SK-N-MC (cell line): ENCODE measurements at regions not wholly inside any gene's neighbourhood (a gene's known extent, or its start where the extent isn't known, plus 50 kb on each side); places are given as distances from the start of the nearest gene placed in this dataset.

ENCODE experiments used
- DNase-seq: peaks from one replicate; pipeline ENCODE4 v3.0.0-alpha.2; 2011; ENCODE audit warnings: low read depth, low spot score
- H3K27ac ChIP-seq: fragments of 200-600 bp; sonication (generic); 2 replicates; pipeline ENCODE4 v1.5.1; 2016; ENCODE audit warnings: mixed run types
- H3K36me3 ChIP-seq: fragments of 200-600 bp; sonication (generic); 2 replicates; pipeline ENCODE4 v1.6.1; 2017; ENCODE audit warnings: antibody characterized with exemption, low read length, mixed read lengths; ENCODE audit not compliant: insufficient read depth
- H3K4me3 ChIP-seq: fragments of 200-600 bp; sonication (generic); 2 replicates; pipeline ENCODE4 v1.5.1; 2016
- H3K9ac ChIP-seq: fragments of 200-600 bp; sonication (generic); 2 replicates; pipeline ENCODE4 v1.8.0; 2017; ENCODE audit warnings: mixed run types, mixed read lengths; ENCODE audit not compliant: insufficient read length
- H3K9me3 ChIP-seq: fragments of 200-600 bp; sonication (generic); 2 replicates; pipeline ENCODE4 v1.6.1; 2017; ENCODE audit warnings: low read depth, mild to moderate bottlenecking, antibody characterized with exemption, low read length, moderate library complexity, mixed read lengths
- EZH2 ChIP-seq: fragments of 200-600 bp; sonication (generic); IDR thresholded peaks from one replicate; pipeline ENCODE4 v1.6.1; 2017; ENCODE audit warnings: antibody characterized with exemption
- FOXP2 ChIP-seq: optimal IDR thresholded peaks from 2 replicates; pipeline ENCODE3; 2011; ENCODE audit warnings: mild to moderate bottlenecking, moderate library complexity; ENCODE audit not compliant: insufficient read depth; ENCODE audit errors: extremely low read length, control extremely low read depth
- POLR2AphosphoS5 ChIP-seq: IDR thresholded peaks from 2 replicates; pipeline ENCODE4 v1.6.1; 2012; ENCODE audit warnings: mild to moderate bottlenecking, low read depth, low read length, borderline replicate concordance

DNA sequence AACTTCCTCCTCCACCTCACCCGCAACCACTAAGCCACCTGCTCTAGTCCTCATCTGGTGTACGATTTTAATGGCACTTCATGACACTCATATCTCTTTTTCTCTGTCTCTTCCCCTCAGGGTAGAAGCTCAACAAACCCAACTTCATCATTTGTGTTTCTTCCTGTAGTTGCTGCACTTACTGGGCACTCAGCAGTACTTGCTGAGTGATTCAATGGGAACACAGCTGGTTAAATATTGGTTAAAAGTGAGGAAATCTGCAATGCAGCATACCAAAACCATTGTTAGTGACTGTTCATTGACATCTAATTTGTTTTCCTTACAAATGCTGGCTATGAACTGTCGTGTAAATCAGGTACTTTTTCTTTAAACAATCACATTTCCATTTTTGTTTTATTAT is 541.1 kb upstream of the PRMT6 start:
- Histone ChIP-seq H3K4me3 (no peak overlapping the region), H3K36me3 (no peaks in the 10 kb centered on the region), H3K9me3 (no peaks in the 10 kb centered on the region), H3K9ac (no peak overlapping the region), H3K27ac (no peak overlapping the region)
- TF ChIP-seq POLR2AphosphoS5, result no peak
- no peak for TF ChIP-seq EZH2
- TF ChIP-seq FOXP2, result no peak
- DNase-seq, result no peak

GRCh38 chr1:106517224-106517623 is 539.2 kb upstream of the PRMT6 start:
- Histone ChIP-seq H3K27ac (no peak overlapping the region), H3K9me3 (no peaks in the 10 kb centered on the region), H3K4me3 (no peak overlapping the region), H3K9ac (no peak overlapping the region), H3K36me3 (no peaks in the 10 kb centered on the region)
- TF ChIP-seq FOXP2 (no peak), POLR2AphosphoS5 (no peak), EZH2 (no peak)
- DNase-seq, result no peak

- peak overlapping the region; percentile 20 for H3K9ac ChIP-seq
- H3K4me3 ChIP-seq, result peak overlapping the region; percentile 10
- DNase-seq, result no peak
- H3K36me3 ChIP-seq, result no peaks in the 10 kb centered on the region
- TF ChIP-seq FOXP2, result no peak
- TF ChIP-seq POLR2AphosphoS5, result no peak
- TF ChIP-seq EZH2, result no peak
- peak overlapping the region; percentile 71 for H3K27ac ChIP-seq
- no peaks in the 10 kb centered on the region for H3K9me3 ChIP-seq
Measured at GRCh38 chr1:106523497-106523896, 533.0 kb upstream of the PRMT6 start.

DNA sequence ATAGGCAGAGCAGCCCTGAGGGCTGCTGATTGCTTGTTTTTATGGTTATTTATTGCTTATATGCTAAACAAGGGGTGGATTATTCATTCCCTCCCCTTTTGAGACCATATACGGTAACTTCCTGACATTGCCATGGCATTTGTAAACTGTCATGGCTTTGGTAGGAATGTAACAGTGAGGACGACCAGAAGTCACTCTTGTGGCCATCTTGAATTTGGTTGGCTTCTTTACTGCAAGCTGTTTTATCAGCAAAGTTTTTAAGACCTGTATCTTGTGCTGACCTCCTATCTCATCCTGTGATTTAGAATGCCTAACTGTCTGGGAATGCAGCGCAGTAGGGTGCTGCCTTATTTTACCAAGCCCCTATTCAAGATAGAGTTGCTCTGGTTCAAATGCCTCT is 531.8 kb upstream of the PRMT6 start:
- Histone ChIP-seq H3K9me3 (no peaks in the 10 kb centered on the region), H3K9ac (no peak overlapping the region), H3K36me3 (no peaks in the 10 kb centered on the region), H3K27ac (no peak overlapping the region), H3K4me3 (no peak overlapping the region)
- no peak for TF ChIP-seq EZH2
- no peak for TF ChIP-seq POLR2AphosphoS5
- TF ChIP-seq FOXP2, result no peak
- no peak for DNase-seq

GRCh38 chr1:106526650-106527049 is 529.8 kb upstream of the PRMT6 start:
- DNase-seq, result no peak
- no peak overlapping the region for H3K9ac ChIP-seq

GRCh38 chr1:106534612-106535011 is 521.9 kb upstream of the PRMT6 start:
- DNase-seq, result no peak
- Histone ChIP-seq H3K27ac (no peak overlapping the region), H3K9me3 (no peaks in the 10 kb centered on the region; the same call in 1 of the 2 replicates), H3K9ac (no peak overlapping the region), H3K4me3 (no peak overlapping the region), H3K36me3 (no peaks in the 10 kb centered on the region)
- TF ChIP-seq EZH2 (no peak), POLR2AphosphoS5 (no peak), FOXP2 (no peak)

More at GRCh38 chr1:106526650-106527049, 529.8 kb upstream of the PRMT6 start:
- no peaks in the 10 kb centered on the region for H3K36me3 ChIP-seq
- no peak overlapping the region for H3K4me3 ChIP-seq
- no peak overlapping the region for H3K27ac ChIP-seq
- H3K9me3 ChIP-seq, result no peaks in the 10 kb centered on the region
- TF ChIP-seq FOXP2 (no peak), EZH2 (no peak), POLR2AphosphoS5 (no peak)

GRCh38 chr1:106536741-106537140 is 519.7 kb upstream of the PRMT6 start:
- TF ChIP-seq POLR2AphosphoS5, result no peak
- TF ChIP-seq EZH2, result no peak
- no peak for TF ChIP-seq FOXP2
- no peak overlapping the region for H3K4me3 ChIP-seq
- DNase-seq, result no peak
- H3K36me3 ChIP-seq, result no peaks in the 10 kb centered on the region
- H3K27ac ChIP-seq, result no peak overlapping the region
- H3K9ac ChIP-seq, result no peak overlapping the region
- peaks cover 5% of the 10 kb centered on the region; the same call in 1 of the 2 replicates for H3K9me3 ChIP-seq

DNA sequence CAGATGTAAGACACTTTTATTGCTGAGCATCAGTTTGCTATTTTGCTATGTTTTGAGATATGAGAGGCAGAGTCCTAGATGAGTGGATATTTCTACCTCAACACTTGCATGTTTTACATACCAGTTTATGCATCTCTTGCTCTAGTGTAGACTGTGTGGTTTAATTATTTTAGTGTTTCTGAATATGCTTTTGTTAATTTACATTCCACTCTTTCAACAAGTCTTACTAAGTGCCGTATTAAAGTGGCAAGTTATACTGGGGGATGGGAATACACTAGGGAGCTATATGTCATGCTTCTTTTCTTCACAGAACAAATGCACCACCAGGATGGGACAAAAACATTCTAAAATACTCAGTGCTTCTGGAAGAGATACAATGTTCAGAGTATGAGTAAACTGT is 507.7 kb upstream of the PRMT6 start:
- no peaks in the 10 kb centered on the region for H3K36me3 ChIP-seq
- no peak for DNase-seq
- TF ChIP-seq EZH2 (no peak), FOXP2 (no peak), POLR2AphosphoS5 (no peak)
- no peak overlapping the region for H3K4me3 ChIP-seq
- H3K27ac ChIP-seq, result 0 out of 2 replicates have a peak overlapping the region, but pooled peaks have one; percentile 7
- no peaks in the 10 kb centered on the region for H3K9me3 ChIP-seq
- no peak overlapping the region for H3K9ac ChIP-seq

DNA sequence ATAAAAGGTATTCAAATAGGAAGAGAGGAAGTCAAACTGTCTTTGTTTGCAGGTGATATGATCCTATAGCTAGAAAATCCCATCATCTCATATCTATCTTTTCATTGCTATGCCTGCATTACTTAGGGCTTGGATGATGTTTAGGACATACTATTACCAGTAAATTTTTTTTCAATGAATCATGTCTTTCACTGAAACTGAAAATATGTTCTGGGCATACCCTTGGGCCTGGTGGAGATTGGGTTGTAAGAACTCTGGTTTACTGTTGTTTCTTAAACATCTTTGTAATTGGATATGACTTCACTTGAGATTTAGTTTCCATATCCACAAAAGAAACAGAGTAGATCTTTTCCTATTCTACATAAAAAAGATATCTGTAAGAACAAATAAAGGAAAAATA is 502.2 kb upstream of the PRMT6 start:
- Histone ChIP-seq H3K9ac (no peak overlapping the region), H3K27ac (no peak overlapping the region), H3K36me3 (no peaks in the 10 kb centered on the region), H3K9me3 (0 out of 2 replicates have a peak, but pooled peaks cover 4% of the 10 kb centered on the region), H3K4me3 (no peak overlapping the region)
- TF ChIP-seq EZH2 (no peak), FOXP2 (no peak), POLR2AphosphoS5 (no peak)
- no peak for DNase-seq

- H3K9ac ChIP-seq, result no peak overlapping the region
- H3K36me3 ChIP-seq, result no peaks in the 10 kb centered on the region
- no peak for TF ChIP-seq FOXP2
- no peak for TF ChIP-seq EZH2
- no peak for TF ChIP-seq POLR2AphosphoS5
- no peak overlapping the region for H3K4me3 ChIP-seq
- 0 out of 2 replicates have a peak, but pooled peaks cover 4% of the 10 kb centered on the region for H3K9me3 ChIP-seq
- DNase-seq, result no peak
- no peak overlapping the region for H3K27ac ChIP-seq
Measured at GRCh38 chr1:106555571-106555970, 500.9 kb upstream of the PRMT6 start.
